ENCODE measurements at regions not wholly inside any gene's neighbourhood (a gene's known extent, or its start where the extent isn't known, plus 50 kb on each side); places are given as distances from the start of the nearest gene placed in this dataset.

DNA sequence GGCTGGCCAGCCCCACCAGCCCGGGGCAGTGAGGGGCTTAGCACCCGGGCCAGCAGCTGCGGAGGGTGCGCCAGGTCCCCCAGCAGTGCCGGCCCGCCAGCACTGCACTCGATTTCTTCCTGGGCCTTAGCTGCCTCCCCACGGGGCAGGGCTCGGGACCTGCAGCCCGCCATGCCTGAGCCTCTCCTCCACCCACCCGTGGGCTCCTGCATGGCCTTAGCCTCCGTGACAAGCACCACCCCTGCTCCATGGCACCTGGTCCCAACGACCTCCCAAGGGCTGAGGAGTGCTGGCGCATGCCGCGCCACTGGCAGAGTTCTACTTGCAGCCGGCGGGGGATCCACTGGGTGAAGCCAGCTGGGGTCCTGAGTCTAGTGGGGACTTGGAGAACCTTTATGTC is 452.6 kb downstream of the AGTPBP1 start:
- no peak for DNase-seq (ENCODE audit: extremely low read depth, low read depth)
- TF ChIP-seq, protein P1, sequence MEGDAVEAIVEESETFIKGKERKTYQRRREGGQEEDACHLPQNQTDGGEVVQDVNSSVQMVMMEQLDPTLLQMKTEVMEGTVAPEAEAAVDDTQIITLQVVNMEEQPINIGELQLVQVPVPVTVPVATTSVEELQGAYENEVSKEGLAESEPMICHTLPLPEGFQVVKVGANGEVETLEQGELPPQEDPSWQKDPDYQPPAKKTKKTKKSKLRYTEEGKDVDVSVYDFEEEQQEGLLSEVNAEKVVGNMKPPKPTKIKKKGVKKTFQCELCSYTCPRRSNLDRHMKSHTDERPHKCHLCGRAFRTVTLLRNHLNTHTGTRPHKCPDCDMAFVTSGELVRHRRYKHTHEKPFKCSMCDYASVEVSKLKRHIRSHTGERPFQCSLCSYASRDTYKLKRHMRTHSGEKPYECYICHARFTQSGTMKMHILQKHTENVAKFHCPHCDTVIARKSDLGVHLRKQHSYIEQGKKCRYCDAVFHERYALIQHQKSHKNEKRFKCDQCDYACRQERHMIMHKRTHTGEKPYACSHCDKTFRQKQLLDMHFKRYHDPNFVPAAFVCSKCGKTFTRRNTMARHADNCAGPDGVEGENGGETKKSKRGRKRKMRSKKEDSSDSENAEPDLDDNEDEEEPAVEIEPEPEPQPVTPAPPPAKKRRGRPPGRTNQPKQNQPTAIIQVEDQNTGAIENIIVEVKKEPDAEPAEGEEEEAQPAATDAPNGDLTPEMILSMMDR (IDR thresholded peaks at IDR 0.05; ENCODE audit: low read depth, low read length) = no peak

DNA sequence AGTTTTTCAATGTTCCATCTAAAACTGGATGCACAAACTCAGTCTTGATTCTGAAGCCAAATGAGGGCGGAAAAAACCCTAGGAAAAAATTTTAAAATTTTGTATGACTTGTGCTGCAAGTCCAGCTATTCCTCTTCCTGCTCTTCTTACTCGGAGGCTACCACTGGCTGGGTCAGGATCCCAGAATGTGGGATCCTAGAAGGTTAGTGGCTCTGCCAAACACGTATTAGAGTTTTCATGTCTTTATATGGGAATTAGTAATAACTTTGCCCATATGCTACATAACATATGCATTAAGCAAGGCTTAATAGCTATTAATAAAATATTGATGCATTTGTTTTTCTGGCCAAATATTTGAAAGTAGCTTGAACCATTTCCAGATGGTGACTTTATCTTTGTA is 458.3 kb downstream of the AGTPBP1 start:
- DNase-seq (ENCODE audit: extremely low read depth, low read depth) = no peak
- TF ChIP-seq, protein P1 (IDR thresholded peaks at IDR 0.05; ENCODE audit: low read depth, low read length) = no peak

DNA sequence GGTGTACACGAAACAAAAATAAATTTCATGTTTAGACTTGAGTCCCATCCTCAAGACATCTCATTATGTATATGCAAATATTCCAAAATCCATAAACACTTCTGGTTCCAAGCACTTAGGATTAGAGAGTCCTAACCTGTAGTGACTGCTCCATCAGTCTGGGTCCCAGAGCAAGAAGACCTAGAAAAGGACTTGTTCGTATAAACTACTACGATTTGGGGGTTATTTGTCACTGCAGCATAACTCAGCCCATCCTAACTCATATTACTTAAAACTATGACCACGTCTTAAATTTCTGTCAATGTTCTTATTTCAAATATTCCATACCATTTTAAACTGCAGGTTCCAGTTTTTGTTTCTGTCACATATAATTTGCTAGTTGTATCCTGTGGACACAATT is 463.0 kb downstream of the AGTPBP1 start:
- TF ChIP-seq, protein P1 (IDR thresholded peaks at IDR 0.05; ENCODE audit: low read depth, low read length) = no peak
- DNase-seq (ENCODE audit: extremely low read depth, low read depth) = no peak

DNA sequence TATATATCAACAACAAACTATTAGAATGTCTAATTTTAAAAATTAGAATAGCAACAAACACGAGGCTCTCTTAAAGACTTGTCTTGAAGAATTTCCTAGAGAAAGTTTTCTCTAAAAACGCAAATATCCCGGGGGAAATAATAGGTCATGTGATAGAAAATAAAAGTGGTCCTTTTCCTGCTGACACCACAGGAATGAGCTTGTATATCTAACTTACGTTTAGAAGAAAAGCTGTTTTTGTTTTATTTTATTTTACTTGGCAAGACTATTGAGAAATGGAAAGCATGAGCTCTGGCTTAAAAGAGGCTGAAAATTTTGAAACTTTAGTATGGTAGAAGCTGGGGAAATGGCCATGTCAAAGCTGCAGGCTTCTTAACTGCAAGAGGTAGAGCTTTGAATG is 465.0 kb downstream of the AGTPBP1 start:
- DNase-seq (ENCODE audit: extremely low read depth, low read depth) = no peak
- TF ChIP-seq, protein P1 (IDR thresholded peaks at IDR 0.05; ENCODE audit: low read depth, low read length) = no peak

DNA sequence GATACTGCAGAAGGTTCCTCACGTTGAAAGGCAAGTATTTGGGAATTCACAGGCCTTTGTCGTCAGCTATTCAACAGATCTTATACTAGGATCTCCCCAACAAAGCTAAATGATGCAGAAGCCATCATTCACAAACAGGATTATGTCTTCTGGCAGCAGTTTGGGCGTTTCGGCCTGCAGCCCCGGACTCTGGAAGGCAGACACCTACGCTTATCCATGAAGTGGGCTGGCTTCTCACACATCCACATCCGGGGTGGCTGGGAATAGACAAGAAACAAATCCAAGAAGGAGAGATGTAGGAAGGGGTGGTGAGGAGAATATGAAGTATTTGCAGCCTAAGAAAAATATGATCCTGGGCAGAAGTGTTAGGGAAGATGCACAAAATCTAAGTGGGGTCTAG is 471.9 kb downstream of the AGTPBP1 start:
- TF ChIP-seq, protein P1 (IDR thresholded peaks at IDR 0.05; ENCODE audit: low read depth, low read length) = no peak
- no peak for DNase-seq (ENCODE audit: extremely low read depth, low read depth)

DNA sequence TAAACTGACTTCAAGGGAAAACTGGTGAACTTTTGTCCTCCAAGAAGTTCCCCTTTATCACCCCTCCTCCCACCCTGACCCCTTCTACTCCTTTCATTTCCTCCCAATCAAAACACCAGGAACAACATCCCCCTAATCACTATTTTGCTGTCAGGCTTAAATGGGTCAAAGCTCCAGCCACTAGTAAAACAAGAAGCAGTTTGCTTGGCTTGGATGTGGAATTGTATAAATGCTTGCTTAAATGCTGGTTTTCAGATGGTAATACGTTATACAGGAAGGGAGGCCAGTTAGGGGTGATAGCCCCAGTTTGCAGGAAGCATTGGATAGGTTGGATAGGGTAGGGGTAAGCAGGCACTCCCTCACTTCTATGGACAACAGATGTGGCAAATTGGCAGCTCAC is 473.6 kb downstream of the AGTPBP1 start:
- DNase-seq (ENCODE audit: extremely low read depth, low read depth) = no peak
- TF ChIP-seq, protein P1 (IDR thresholded peaks at IDR 0.05; ENCODE audit: low read depth, low read length) = no peak

DNA sequence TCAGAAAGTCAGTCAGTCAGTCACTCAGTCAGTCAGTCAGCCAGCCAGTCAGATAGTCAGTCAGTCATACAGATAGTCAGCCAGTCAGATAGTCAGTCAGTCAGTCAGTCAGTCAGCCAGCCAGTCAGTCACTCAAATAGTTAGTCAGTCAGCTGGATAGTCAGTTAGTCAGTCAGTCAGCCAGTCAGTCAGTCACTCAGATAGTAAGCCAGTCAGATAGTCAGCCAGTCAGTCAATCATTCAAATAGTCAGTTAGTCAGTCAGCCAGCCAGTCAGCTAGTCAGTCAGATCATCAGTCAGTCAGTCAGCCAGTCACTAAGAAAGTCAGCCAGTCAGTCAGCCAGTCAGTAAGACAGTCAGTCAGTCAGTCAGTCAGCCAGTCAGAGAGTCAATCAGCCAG is 477.1 kb downstream of the AGTPBP1 start:
- TF ChIP-seq, protein P1 (IDR thresholded peaks at IDR 0.05; ENCODE audit: low read depth, low read length) = no peak
- no peak for DNase-seq (ENCODE audit: extremely low read depth, low read depth)

Measured in AG09319 (cell line).